ENCODE measurements at regions not wholly inside any gene's neighbourhood (a gene's known extent, or its start where the extent isn't known, plus 50 kb on each side); places are given as distances from the start of the nearest gene placed in this dataset.

DNA sequence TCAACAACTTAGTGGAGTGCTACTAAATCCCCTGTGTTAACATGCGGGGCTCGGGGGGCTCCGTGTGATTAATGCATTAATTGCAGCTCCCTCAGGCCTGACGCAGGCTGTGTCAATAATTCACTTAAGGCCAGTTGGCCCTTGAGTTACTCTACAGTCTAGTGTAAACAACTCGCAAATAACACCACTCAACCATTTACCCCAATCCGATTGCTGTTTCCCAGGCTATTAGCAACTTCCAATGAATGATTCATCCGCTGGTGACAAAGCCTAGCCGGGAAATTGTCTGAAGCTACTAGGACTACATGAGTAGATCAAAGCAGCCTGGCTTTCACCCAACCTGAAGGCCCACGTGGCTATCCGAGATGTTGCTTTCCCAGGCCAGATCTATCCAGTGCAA lies 121.3 kb upstream of the SOX14 start:
- CTCF ChIA-PET = no interaction called here
- Mint-ChIP-seq H3K36me3 (ENCODE audit: insufficient read depth, unreplicated experiment) (no peaks in the 10 kb centered on the region), H3K4me1 (ENCODE audit: low read depth, unreplicated experiment) (no peaks in the 10 kb centered on the region), H3K27me3 (ENCODE audit: unreplicated experiment) (no peaks in the 10 kb centered on the region), H3K27ac (ENCODE audit: unreplicated experiment) (no peak overlapping the region), H3K4me3 (ENCODE audit: low read depth, unreplicated experiment) (no peak overlapping the region), H3K9me3 (ENCODE audit: low read depth, unreplicated experiment) (no peaks in the 10 kb centered on the region)
- intact Hi-C loops (cut with micrococcal nuclease; ENCODE audit: unreplicated experiment) = no loop called here
- TF ChIP-seq, protein P1, sequence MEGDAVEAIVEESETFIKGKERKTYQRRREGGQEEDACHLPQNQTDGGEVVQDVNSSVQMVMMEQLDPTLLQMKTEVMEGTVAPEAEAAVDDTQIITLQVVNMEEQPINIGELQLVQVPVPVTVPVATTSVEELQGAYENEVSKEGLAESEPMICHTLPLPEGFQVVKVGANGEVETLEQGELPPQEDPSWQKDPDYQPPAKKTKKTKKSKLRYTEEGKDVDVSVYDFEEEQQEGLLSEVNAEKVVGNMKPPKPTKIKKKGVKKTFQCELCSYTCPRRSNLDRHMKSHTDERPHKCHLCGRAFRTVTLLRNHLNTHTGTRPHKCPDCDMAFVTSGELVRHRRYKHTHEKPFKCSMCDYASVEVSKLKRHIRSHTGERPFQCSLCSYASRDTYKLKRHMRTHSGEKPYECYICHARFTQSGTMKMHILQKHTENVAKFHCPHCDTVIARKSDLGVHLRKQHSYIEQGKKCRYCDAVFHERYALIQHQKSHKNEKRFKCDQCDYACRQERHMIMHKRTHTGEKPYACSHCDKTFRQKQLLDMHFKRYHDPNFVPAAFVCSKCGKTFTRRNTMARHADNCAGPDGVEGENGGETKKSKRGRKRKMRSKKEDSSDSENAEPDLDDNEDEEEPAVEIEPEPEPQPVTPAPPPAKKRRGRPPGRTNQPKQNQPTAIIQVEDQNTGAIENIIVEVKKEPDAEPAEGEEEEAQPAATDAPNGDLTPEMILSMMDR (IDR thresholded peaks at IDR 0.05; ENCODE audit: unreplicated experiment) = no peak
- DNase-seq = no peak
- BruUV-seq (replicated peaks) = no TSS peak

DNA sequence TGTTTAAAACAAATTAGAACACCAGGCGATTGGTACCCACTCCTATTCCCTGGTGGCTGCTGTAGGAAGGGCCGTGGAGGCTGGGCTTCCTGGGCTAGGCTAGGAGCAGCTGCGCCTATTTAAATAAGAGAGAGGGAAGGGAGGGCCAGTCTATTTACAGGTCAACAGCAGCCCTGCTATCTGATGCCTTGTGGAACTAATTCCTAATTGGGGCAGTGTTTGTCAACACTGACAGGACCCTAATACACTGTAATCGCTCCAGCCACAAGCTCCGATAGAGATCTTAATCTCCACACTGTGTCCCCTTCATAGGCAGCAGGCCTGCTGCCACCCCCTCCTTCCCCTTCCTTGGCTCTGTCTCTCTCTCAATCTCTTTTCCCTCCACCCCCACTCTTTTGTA lies 116.9 kb upstream of the SOX14 start:
- H3K4me3 Mint-ChIP-seq (ENCODE audit: low read depth, unreplicated experiment) = no peak overlapping the region
- BruUV-seq (replicated peaks) = no TSS peak
- intact Hi-C loops (cut with micrococcal nuclease; ENCODE audit: unreplicated experiment) = no loop called here
- H3K4me1 Mint-ChIP-seq (ENCODE audit: low read depth, unreplicated experiment) = no peaks in the 10 kb centered on the region
- H3K27ac Mint-ChIP-seq (ENCODE audit: unreplicated experiment) = no peak overlapping the region
- TF ChIP-seq, protein P1 (IDR thresholded peaks at IDR 0.05; ENCODE audit: unreplicated experiment) = no peak
- H3K9me3 Mint-ChIP-seq (ENCODE audit: low read depth, unreplicated experiment) = no peaks in the 10 kb centered on the region
- H3K36me3 Mint-ChIP-seq (ENCODE audit: insufficient read depth, unreplicated experiment) = no peaks in the 10 kb centered on the region
- DNase-seq = no peak
- CTCF ChIA-PET = no interaction called here
- H3K27me3 Mint-ChIP-seq (ENCODE audit: unreplicated experiment) = no peaks in the 10 kb centered on the region

DNA sequence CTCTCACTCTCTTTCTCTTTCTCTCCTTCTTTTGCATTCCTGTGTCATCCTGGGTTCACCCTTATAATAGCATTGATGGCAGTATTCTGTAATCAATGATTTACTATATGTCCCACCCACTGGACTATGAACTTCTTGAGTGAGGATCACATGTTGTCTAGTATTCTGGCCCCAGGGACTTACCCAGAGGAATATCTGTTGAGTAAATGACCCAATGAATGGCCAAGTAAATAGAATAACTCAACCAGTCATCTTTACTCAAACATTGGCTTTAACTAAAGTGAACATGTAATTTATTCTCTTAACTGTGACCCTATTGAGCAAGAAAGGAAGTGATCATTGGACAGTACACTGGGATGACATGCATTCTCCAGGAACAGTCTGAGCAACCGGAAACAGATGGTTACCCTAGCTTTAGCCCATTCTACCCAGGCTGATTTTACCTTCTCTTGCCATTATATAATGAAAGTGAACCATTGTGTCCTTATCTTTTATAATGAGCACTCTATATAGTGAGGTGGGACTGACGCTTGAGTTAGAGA lies 94.5 kb upstream of the SOX14 start:
- BruUV-seq (replicated peaks) = no TSS peak
- intact Hi-C loops (cut with micrococcal nuclease; ENCODE audit: unreplicated experiment) = no loop called here
- Mint-ChIP-seq H3K4me1 (ENCODE audit: low read depth, unreplicated experiment) (no peaks in the 10 kb centered on the region), H3K27me3 (ENCODE audit: unreplicated experiment) (no peaks in the 10 kb centered on the region), H3K9me3 (ENCODE audit: low read depth, unreplicated experiment) (peaks cover 18% of the 10 kb centered on the region), H3K4me3 (ENCODE audit: low read depth, unreplicated experiment) (no peak overlapping the region), H3K27ac (ENCODE audit: unreplicated experiment) (no peak overlapping the region), H3K36me3 (ENCODE audit: insufficient read depth, unreplicated experiment) (no peaks in the 10 kb centered on the region)
- TF ChIP-seq, protein P1 (IDR thresholded peaks at IDR 0.05; ENCODE audit: unreplicated experiment) = no peak
- DNase-seq = no peak
- CTCF ChIA-PET = no interaction called here

DNA sequence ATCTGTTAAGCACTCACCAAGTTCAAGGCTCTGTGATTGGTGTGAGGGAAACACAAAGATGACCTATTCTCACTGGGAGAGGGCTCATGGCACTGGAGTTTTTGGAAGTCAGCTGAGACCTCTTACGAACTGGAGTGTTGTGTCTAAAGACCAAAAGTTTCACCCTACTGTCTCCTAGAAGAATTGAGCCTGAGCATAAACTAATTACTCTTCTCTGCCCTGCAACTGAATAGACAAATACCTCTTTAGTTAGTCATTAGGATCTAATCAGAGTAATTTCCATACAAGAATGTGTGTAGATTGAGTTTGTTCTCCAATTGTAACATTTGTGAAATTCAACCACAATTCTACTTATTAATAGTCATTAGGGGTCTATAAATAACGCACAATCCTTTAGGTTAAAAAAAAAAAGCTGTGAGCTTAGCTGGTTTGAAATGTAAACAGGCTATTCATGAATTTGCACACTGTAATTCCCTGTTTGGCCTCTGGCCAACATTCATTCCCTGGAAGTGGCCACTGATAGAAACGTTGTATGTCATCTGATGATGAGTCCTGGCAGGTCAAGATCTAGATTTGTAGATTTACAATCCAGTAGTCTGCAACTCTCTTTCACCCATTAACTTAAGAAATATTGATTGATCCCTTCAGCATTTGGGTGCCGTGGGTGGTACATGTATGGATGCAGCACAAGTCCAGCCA lies 76.8 kb upstream of the SOX14 start:
- Mint-ChIP-seq H3K4me1 (ENCODE audit: low read depth, unreplicated experiment) (no peaks in the 10 kb centered on the region), H3K9me3 (ENCODE audit: low read depth, unreplicated experiment) (no peaks in the 10 kb centered on the region), H3K27ac (ENCODE audit: unreplicated experiment) (no peak overlapping the region), H3K4me3 (ENCODE audit: low read depth, unreplicated experiment) (no peak overlapping the region), H3K36me3 (ENCODE audit: insufficient read depth, unreplicated experiment) (no peaks in the 10 kb centered on the region), H3K27me3 (ENCODE audit: unreplicated experiment) (no peaks in the 10 kb centered on the region)
- DNase-seq = no peak
- TF ChIP-seq, protein P1 (IDR thresholded peaks at IDR 0.05; ENCODE audit: unreplicated experiment) = no peak
- CTCF ChIA-PET = interaction anchor here (1.6 kb wide), 1 partner anchor 22 kb away, joined by 4 read pairs; no protein-coding TSS in a partner anchor
- intact Hi-C loops (cut with micrococcal nuclease; ENCODE audit: unreplicated experiment) = no loop called here
- no TSS peak for BruUV-seq (replicated peaks)

Data from Calu3 (cell line).